Suprapubic skin (tissue), 3 donors: ENCODE measurements at regions not wholly inside any gene's neighbourhood (a gene's known extent, or its start where the extent isn't known, plus 50 kb on each side); places are given as distances from the start of the nearest gene placed in this dataset.

Experiments
- EP300 ChIP-seq: sonication (generic); formaldehyde crosslinking; IDR thresholded peaks from one replicate; pipeline ENCODE4 v1.6.1; 2017; ENCODE audit warnings: antibody characterized with exemption
- POLR2A ChIP-seq, 2 donors: fragments of 450-650 bp; IDR thresholded peaks; one replicate each; pipeline ENCODE4 v1.6.1; 2017; ENCODE audit warnings: antibody characterized with exemption in 2 of 2, mild to moderate bottlenecking in 2 of 2, moderate library complexity in 2 of 2
- TF ChIP-seq, protein P1 (sequence below), 2 donors: fragments of 200-600 bp in 1 of 2; fragments of 450-650 bp in 1 of 2; sonication (generic) in 1 of 2; IDR thresholded peaks; one replicate each; pipeline ENCODE4 v1.5.1; 2016 to 2019; ENCODE audit warnings: antibody characterized with exemption in 2 of 2, mild to moderate bottlenecking in 1 of 2, moderate library complexity in 1 of 2

DNA sequence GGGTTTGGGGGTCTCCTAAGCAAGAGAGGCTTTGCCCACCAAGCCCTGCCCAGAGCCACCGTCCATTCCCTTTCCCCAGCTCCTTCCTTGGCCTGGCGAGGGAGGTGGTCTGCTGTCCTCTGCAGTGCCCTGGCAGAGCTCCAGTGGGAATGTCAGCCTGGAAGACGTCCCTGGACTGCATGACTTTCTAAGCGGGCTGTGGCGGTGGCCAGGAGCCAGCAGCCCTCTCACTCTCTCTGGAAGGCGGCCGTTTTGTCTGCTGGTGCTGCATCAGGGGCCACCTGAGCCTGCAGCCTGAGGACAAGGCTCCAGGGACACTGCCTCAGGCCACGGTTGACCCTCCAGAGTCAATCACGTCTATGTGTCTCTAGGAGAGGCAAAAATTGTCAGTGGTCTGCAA is 271.0 kb downstream of the SKAP2 start:
- TF ChIP-seq, protein P1, sequence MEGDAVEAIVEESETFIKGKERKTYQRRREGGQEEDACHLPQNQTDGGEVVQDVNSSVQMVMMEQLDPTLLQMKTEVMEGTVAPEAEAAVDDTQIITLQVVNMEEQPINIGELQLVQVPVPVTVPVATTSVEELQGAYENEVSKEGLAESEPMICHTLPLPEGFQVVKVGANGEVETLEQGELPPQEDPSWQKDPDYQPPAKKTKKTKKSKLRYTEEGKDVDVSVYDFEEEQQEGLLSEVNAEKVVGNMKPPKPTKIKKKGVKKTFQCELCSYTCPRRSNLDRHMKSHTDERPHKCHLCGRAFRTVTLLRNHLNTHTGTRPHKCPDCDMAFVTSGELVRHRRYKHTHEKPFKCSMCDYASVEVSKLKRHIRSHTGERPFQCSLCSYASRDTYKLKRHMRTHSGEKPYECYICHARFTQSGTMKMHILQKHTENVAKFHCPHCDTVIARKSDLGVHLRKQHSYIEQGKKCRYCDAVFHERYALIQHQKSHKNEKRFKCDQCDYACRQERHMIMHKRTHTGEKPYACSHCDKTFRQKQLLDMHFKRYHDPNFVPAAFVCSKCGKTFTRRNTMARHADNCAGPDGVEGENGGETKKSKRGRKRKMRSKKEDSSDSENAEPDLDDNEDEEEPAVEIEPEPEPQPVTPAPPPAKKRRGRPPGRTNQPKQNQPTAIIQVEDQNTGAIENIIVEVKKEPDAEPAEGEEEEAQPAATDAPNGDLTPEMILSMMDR (IDR thresholded peaks at IDR 0.05): no peak
- TF ChIP-seq POLR2A (IDR thresholded peaks at IDR 0.05) (no peak), EP300 (no peak)
